Amniotic epithelial cell (primary cell): ENCODE measurements at regions not wholly inside any gene's neighbourhood (a gene's known extent, or its start where the extent isn't known, plus 50 kb on each side); places are given as distances from the start of the nearest gene placed in this dataset.

Experiments
- DNase-seq: peaks from one replicate; pipeline ENCODE4 v3.0.0-alpha.2; 2010; ENCODE audit warnings: low read depth

- no peak for DNase-seq
Observed at GRCh38 chr20:7257692-7258466, 490.4 kb downstream of the BMP2 start.

DNA sequence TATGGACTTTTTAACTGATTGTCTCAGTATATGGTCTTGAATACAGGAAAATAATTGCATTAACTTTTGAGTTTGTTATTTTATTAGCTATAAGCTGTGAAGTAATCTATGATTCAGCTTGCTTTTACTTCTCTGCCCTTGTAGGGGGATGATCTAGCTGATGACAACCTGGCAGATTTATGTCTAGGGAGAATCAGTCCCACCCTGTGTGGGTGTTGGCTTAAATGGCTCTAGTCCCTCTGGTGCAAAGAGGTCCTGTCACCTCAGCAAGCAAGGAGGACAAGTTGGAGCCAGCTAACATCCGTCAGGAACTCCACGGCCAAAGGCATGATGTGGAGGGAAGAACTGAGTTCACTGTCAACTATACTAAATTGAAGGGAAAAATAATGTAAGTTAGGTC, 495.3 kb downstream of the BMP2 start:
- no peak for DNase-seq

- DNase-seq = no peak
Observed at GRCh38 chr20:7264137-7264536, 496.7 kb downstream of the BMP2 start.

- no peak for DNase-seq
Observed at GRCh38 chr20:7269452-7269851, 502.0 kb downstream of the BMP2 start.

- DNase-seq = no peak
Observed at GRCh38 chr20:7272512-7272911, 505.0 kb downstream of the BMP2 start.

GRCh38 chr20:7274870-7275269, 507.4 kb downstream of the BMP2 start:
- DNase-seq = no peak

- DNase-seq = no peak
Observed at GRCh38 chr20:7275645-7276237, 508.3 kb downstream of the BMP2 start.

- DNase-seq = peak; percentile 70
Observed at GRCh38 chr20:7285918-7286556, 518.6 kb downstream of the BMP2 start.

- no peak for DNase-seq
Observed at GRCh38 chr20:7291323-7291943, 523.9 kb downstream of the BMP2 start.

- no peak for DNase-seq
Observed at GRCh38 chr20:7291946-7292345, 524.5 kb downstream of the BMP2 start.

DNA sequence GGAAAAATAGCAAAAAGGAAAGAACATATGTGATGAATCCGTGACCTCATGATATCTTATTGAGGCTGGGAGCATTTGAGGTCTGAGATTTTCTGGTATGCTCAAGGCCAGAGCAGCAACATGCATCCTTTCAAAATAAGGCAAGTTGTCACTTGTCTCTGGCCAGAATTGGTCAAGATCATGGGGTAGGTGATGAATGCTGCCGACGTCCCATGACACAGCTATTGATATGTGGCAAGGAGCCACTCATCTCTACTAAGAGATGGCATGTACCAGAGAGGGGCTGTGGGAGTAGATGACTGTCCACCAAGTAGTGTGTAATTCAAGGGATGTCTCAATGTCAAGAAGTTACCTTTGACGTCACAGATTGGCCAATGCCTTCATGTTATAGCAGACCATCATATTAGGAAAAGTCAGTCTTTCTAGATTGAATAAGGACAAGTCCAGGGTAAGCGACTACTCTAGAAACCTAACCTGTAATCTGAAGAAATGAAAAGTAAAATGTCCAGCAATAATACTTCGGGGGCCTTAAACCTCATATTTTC, 527.4 kb downstream of the BMP2 start:
- no peak for DNase-seq

GRCh38 chr20:7301807-7302206, 534.3 kb downstream of the BMP2 start:
- no peak for DNase-seq

- DNase-seq = no peak
Observed at GRCh38 chr20:7302250-7302649, 534.8 kb downstream of the BMP2 start.

GRCh38 chr20:7305976-7306375, 538.5 kb downstream of the BMP2 start:
- no peak for DNase-seq

DNA sequence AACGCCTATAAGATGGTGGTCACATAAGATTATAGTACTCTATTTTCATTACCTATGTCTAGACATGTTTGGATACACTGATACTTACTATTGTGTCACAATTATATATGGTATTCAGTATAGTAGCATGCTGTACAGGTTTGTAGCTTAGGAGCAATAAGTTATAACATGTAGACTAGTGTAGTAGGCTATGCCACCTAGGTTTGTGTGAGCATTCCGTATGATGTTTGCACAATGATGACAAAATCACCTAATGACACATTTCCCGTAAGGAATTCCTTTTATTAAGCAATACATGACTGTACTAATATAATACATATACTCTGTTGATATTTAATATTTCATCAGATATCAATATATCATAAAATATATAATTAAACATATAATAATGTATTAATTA, 540.7 kb downstream of the BMP2 start:
- no peak for DNase-seq

DNA sequence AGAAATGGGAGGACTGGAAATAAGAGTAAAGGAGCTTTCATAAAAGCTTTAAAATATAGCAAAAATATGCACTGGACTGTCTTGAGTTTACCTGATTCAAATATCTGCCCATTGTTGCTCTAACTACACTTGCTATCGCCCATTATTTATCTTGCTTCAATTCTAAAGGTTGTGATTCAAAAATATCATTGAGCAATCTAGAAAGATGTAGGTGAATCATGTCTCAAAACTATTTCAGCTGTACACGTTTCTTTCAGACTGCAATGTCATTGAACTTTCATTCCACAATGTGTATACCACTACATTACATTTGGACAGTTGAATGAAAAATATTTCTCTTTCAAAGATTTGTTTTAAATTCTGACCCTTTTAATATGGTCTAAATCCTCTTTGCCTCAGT, 545.6 kb downstream of the BMP2 start:
- DNase-seq = no peak

DNA sequence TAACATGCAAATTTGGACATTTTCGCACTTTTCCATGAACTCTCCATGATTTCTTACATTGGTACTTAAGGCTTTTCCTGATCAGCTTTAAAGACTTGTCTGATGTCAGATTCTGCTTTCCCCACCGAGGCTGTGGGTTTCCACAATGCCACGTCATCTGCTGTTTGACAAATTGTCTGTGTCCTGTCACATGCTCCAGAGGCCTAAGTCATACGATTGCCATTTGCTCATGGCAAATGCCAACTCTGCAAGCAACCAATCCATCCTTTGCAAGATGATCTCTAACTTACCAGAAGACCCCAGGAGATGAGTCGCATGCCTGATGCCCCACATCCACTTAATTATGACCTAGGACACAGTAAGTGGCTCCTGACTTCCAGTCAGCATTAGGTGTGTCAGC, 556.5 kb downstream of the BMP2 start:
- DNase-seq = no peak

DNA sequence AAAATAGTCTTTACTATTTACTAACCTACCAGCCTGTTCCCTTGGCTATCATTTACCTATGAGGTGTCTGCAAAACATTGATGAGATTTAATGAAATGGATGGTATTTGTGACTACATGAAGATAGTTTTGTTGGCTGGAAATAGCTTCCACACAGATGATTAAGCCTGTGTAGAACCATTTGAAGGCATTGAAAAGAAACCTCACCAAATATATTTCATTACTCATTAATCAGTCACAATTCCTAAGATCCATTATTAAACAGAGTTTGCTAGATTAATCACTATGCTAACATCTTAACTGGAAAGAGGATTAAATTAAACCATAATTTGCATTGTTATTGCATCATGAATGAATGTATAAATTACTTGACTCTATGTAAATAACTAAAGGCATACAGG, 560.3 kb downstream of the BMP2 start:
- no peak for DNase-seq

DNA sequence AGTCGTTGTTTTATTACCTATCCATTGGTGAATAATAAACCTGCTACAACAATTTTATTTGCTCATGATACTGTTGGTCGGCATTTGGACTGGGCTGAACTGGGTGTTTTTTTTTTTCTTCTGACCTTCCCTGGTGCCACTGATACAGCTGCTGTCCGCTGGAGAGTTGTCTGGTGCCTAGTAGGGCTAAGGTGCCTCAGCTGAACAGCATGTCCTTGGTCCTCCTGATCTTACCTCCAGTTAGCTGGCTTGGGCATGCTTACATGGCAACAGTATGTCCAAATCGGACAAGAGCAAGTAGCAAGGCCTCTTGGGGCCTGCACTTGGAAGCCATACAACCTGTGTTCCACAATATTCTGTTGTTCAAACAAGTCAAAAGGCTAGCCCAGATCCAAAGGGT, 563.4 kb downstream of the BMP2 start:
- no peak for DNase-seq

DNA sequence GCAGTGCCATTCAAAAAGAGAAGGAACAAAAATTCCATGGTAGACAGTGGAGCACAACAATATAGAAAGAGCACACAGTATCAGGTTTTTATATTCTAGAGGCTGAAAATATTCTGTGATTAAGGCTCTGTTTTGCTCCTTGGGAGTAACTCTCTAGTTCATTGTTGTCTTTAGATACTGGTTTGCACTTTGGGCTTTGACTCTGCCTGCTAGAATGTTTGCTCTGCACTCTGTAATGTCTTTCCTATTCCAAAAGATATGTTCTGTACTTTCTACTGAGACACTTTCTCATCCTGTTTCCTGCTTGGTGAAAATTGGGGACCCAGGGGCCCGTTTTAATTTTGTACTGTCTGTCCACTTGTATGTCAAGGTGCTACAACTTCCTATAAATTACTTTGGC, 564.7 kb downstream of the BMP2 start:
- DNase-seq = no peak

DNA sequence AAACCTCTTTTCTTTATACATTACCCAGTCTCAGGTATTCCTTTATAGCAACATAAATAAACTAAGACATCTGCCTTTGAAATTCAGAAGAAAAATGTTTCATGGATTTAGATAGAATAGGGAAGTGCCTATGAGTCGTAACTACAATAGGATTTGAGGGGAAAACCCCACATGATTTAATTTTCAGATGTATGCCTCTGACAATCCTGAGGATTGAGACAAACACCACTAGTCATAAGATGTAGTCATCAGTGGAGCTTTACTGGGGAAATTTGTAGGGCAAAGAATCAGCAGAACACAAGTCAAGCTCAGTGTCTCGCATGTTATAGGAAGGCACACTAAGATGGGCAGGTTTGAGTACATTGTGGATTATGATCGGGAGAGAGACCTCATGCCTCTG, 566.4 kb downstream of the BMP2 start:
- DNase-seq = no peak

DNA sequence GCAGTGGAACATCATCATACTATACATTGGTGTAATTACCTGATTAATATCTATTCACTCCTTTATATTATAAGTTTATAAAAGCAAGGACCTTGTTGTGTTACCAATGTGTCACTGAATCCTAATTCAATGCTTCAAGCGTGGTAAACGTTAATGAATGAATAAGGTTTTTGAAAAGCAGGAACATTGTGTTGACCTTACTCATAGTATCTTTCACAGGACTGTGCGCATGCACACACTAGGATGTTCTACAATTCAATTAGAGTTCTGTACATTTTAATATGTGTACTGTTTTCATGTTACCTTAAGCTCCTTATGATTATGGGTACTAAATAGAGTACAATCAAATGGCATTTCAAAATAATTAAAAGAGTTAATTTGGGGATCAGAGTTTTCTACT, 578.5 kb downstream of the BMP2 start:
- no peak for DNase-seq

- DNase-seq = no peak
Observed at GRCh38 chr20:7346562-7346961, 579.1 kb downstream of the BMP2 start.
